ENCODE measurements at regions not wholly inside any gene's neighbourhood (a gene's known extent, or its start where the extent isn't known, plus 50 kb on each side); places are given as distances from the start of the nearest gene placed in this dataset.

GRCh38 chr15:93762036-93762435 lies 469.3 kb upstream of the MCTP2 start:
- TF ChIP-seq, protein P1, sequence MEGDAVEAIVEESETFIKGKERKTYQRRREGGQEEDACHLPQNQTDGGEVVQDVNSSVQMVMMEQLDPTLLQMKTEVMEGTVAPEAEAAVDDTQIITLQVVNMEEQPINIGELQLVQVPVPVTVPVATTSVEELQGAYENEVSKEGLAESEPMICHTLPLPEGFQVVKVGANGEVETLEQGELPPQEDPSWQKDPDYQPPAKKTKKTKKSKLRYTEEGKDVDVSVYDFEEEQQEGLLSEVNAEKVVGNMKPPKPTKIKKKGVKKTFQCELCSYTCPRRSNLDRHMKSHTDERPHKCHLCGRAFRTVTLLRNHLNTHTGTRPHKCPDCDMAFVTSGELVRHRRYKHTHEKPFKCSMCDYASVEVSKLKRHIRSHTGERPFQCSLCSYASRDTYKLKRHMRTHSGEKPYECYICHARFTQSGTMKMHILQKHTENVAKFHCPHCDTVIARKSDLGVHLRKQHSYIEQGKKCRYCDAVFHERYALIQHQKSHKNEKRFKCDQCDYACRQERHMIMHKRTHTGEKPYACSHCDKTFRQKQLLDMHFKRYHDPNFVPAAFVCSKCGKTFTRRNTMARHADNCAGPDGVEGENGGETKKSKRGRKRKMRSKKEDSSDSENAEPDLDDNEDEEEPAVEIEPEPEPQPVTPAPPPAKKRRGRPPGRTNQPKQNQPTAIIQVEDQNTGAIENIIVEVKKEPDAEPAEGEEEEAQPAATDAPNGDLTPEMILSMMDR (IDR thresholded peaks at IDR 0.05), result no peak
- TF ChIP-seq POLR2A (IDR thresholded peaks at IDR 0.05), result no peak

Measured in uterus (tissue), 2 donors.